Lower lobe of right lung (tissue), 2 donors: ENCODE measurements at regions not wholly inside any gene's neighbourhood (a gene's known extent, or its start where the extent isn't known, plus 50 kb on each side); places are given as distances from the start of the nearest gene placed in this dataset.

Experiments used
- ATAC-seq, 2 donors: fragments of 200-7000 bp; cut with Tn5 transposase; one replicate each; pipeline ENCODE4 v1.9.1; 2020 to 2022; ENCODE audit warnings: mild to moderate bottlenecking in 2 of 2, moderate library complexity in 2 of 2
- DNase-seq: peaks from one replicate; pipeline ENCODE4 v3.0.0-alpha.2; 2020
- H3K27ac ChIP-seq: fragments of 200-600 bp; one replicate; pipeline ENCODE4 v1.8.0; 2022
- H3K27me3 ChIP-seq: fragments of 200-600 bp; one replicate; pipeline ENCODE4 v1.8.0; 2022; ENCODE audit warnings: low read depth
- H3K36me3 ChIP-seq: fragments of 200-600 bp; one replicate; pipeline ENCODE4 v1.8.0; 2022; ENCODE audit warnings: mild to moderate bottlenecking
- H3K4me1 ChIP-seq: fragments of 200-600 bp; one replicate; pipeline ENCODE4 v1.8.0; 2022
- H3K4me3 ChIP-seq: fragments of 200-600 bp; one replicate; pipeline ENCODE4 v1.8.0; 2022; ENCODE audit warnings: mild to moderate bottlenecking
- H3K9me3 ChIP-seq: fragments of 200-600 bp; one replicate; pipeline ENCODE4 v1.8.0; 2022
- intact Hi-C: fragments of 100-400 bp; cut with DNase I; formaldehyde crosslinking; loops from one replicate; pipeline ENCODE4 v1.11.0; 2022
- TF ChIP-seq, protein P1 (sequence below): fragments of 200-600 bp; IDR thresholded peaks from one replicate; pipeline ENCODE4 v1.8.0; 2022; ENCODE audit warnings: antibody characterized with exemption, mild to moderate bottlenecking
- donor health status: DM: no; HTN: yes; CAD: no; lungs with severe emphysema.

DNA sequence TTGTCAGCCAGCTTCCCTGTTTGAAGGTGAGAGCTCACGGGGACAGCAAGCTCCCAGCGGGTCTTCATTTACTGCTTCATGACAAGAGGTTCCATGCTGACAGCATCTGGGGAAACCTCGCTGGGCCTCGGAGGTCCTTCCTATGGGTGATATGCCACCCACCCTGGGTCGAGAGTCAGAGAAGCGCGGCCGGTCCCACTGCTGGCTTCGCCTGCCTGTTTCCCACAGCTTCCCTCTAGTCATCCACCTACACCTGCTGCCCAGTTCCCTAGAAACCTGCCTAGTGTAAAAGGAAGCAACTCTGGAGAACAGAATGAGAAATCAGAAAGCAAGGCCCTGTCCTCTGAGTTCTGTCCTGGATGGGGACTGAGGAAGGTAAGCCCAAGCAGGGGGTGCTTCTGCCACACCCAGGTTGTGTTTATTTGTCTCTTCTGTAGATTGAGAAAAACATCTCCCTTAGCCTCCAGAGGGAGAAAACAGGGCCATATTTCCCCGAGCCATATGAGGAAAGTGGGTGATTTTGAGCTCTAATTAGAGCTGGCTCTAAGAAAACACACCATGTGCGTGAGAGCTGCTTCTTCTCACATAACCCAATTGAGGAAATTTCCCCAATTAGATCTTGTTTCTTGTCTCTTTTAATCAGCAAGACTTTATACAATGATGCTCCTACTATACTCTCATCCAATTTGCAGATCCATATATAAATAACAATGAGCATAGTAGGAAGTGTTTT lies 504.3 kb downstream of the IRS2 start:
- DNase-seq (no peak), ATAC-seq (no peak)
- H3K36me3 ChIP-seq: no peaks in the 10 kb centered on the region
- no peaks in the 10 kb centered on the region for H3K27me3 ChIP-seq
- intact Hi-C loops: no loop called here
- H3K4me3 ChIP-seq: no peak overlapping the region
- TF ChIP-seq, protein P1, sequence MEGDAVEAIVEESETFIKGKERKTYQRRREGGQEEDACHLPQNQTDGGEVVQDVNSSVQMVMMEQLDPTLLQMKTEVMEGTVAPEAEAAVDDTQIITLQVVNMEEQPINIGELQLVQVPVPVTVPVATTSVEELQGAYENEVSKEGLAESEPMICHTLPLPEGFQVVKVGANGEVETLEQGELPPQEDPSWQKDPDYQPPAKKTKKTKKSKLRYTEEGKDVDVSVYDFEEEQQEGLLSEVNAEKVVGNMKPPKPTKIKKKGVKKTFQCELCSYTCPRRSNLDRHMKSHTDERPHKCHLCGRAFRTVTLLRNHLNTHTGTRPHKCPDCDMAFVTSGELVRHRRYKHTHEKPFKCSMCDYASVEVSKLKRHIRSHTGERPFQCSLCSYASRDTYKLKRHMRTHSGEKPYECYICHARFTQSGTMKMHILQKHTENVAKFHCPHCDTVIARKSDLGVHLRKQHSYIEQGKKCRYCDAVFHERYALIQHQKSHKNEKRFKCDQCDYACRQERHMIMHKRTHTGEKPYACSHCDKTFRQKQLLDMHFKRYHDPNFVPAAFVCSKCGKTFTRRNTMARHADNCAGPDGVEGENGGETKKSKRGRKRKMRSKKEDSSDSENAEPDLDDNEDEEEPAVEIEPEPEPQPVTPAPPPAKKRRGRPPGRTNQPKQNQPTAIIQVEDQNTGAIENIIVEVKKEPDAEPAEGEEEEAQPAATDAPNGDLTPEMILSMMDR: no peak
- H3K9me3 ChIP-seq: no peaks in the 10 kb centered on the region
- H3K4me1 ChIP-seq: no peaks in the 10 kb centered on the region
- H3K27ac ChIP-seq: no peak overlapping the region

DNA sequence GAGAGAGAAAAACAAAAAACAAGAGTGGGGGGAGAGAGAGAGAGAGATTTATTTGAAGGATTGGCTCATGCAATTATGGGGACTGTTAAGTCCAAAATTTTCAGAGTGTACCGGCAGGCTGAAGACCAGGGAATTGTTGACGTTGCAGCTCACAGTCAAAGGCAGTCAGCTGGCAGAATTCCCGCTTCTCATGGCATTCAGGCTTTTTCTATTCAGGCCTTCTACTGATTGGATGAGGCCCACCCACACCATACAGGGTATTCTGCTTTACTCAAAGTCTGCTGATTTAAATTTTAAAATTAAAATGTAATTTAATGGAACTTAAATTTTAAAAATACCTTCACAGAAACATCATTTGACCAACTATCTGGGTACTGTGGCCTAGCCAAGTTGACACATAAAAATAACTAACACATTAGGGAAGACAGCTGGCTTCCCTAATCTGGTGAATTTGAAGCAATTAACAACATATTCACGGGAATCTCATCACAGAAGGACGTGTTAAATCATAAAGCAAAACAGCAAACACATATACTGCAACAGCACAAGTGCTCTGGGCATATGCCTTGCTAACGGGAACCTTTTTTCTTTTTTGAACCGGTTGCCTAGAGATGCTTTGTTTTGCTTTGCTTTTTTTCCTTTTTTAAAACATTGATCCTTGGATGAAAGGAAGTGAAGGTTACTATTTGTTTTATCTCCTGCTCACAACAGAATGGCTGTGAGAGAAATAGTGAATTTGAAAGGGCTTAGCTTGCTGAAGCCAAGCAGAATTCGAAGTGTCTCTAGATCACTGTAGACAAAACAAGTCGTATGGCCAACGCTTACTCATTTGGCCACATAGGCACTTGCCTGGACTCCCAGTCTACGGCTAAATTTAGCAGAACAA lies 505.1 kb downstream of the IRS2 start:
- Histone ChIP-seq H3K4me1 (no peaks in the 10 kb centered on the region), H3K4me3 (no peak overlapping the region), H3K27me3 (no peaks in the 10 kb centered on the region), H3K27ac (no peak overlapping the region), H3K36me3 (no peaks in the 10 kb centered on the region), H3K9me3 (no peaks in the 10 kb centered on the region)
- ATAC-seq (no peak), DNase-seq (no peak)
- intact Hi-C loops: no loop called here
- TF ChIP-seq, protein P1: no peak

GRCh38 chr13:109276261-109276660 lies 510.1 kb downstream of the IRS2 start:
- ATAC-seq: no peak

DNA sequence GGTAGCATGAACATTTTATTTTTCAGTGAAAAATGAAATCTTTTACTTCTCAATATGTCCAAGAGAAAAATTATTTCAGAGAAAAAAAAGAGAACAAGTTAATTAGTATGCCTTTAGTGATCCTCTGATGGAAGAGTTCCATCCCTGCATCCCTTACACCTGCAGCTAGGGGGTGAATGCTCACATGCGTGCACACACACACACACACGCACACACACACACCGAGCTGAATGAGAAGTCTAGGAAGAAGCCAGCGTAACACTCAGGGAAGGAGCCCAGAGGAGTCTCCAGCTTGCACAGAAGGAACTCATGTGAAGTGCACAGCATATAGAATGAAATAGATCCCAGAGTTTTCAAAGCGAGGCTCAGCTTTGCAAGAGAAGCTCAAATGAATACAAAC lies 510.5 kb downstream of the IRS2 start:
- Histone ChIP-seq H3K36me3 (no peaks in the 10 kb centered on the region), H3K4me1 (peaks cover 9% of the 10 kb centered on the region), H3K27ac (no peak overlapping the region), H3K27me3 (no peaks in the 10 kb centered on the region), H3K9me3 (no peaks in the 10 kb centered on the region), H3K4me3 (no peak overlapping the region)
- intact Hi-C loops: no loop called here
- TF ChIP-seq, protein P1: no peak
- DNase-seq (no peak), ATAC-seq (no peak)

More at GRCh38 chr13:109276261-109276660, 510.1 kb downstream of the IRS2 start:
- no peaks in the 10 kb centered on the region for H3K27me3 ChIP-seq
- H3K9me3 ChIP-seq: no peaks in the 10 kb centered on the region
- intact Hi-C loops: no loop called here
- DNase-seq: no peak
- no peaks in the 10 kb centered on the region for H3K36me3 ChIP-seq
- TF ChIP-seq, protein P1: no peak
- H3K4me1 ChIP-seq: peaks cover 9% of the 10 kb centered on the region
- H3K27ac ChIP-seq: no peak overlapping the region
- no peak overlapping the region for H3K4me3 ChIP-seq

DNA sequence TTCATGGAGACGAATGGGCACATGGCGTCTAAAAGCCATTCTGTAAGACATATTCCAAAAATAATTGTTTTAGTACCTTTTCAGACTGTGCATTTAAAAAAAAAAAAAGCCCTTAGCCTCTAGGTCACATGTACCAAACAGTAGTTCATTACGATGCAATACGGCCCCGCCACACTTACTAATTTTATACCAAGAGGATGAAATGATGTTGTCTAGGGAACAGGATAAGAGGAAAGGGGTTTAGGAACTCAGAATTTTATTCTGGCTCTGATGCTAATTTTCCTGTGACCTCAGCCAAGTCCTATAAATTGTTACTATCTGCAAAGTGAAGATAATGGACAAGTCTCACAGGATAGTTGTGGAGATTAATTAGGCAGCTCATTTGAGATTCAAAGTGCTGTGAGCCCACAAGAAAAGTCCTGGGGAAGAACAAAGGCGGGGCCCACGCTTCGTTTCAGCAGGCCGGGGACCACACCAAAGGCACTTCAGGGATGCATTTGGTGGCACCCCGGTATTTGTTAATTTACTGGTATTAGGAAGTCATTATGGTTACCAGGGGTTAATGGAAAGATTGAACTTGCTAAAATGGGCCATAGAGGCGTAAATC lies 511.1 kb downstream of the IRS2 start:
- Histone ChIP-seq H3K4me3 (no peak overlapping the region), H3K27me3 (no peaks in the 10 kb centered on the region), H3K27ac (peak overlapping the region; percentile 26), H3K36me3 (no peaks in the 10 kb centered on the region), H3K4me1 (peaks cover 9% of the 10 kb centered on the region), H3K9me3 (no peaks in the 10 kb centered on the region)
- no peak for DNase-seq
- ATAC-seq: no peak
- TF ChIP-seq, protein P1: no peak
- intact Hi-C loops: no loop called here
